ENCODE measurements at regions not wholly inside any gene's neighbourhood (a gene's known extent, or its start where the extent isn't known, plus 50 kb on each side); places are given as distances from the start of the nearest gene placed in this dataset.

- TF ChIP-seq CTCF (conservative IDR thresholded peaks at IDR 0.05; ENCODE audit: low read length) (no peak), EZH2phosphoT487 (IDR thresholded peaks at IDR 0.05; ENCODE audit: borderline replicate concordance) (no peak)
Measured at GRCh38 chr6:43989581-43990146, 137.6 kb downstream of the MRPL14 start.
